Thyroid gland (tissue), 4 donors: ENCODE measurements at regions not wholly inside any gene's neighbourhood (a gene's known extent, or its start where the extent isn't known, plus 50 kb on each side); places are given as distances from the start of the nearest gene placed in this dataset.
A peak's percentile ranks its signal among the peaks of the same experiment; 100 is the strongest.
"Not testable (repeated sequence)": the region's sequence is repeated elsewhere in the genome, so short reads cannot be mapped to it uniquely, and the experiment has no call there.

ENCODE experiments used
- DNase-seq, 2 donors: peaks; one replicate each; pipeline ENCODE4 v3.0.0-alpha.2; 2019
- H3K27ac ChIP-seq, 3 donors: fragments of 200-600 bp; sonication (generic); 1 replicate in 2 of 3; 2 replicates in 1 of 3; pipeline ENCODE4 v1.5.1; 2016 to 2019; ENCODE audit warnings: mild to moderate bottlenecking in 1 of 3, moderate library complexity in 1 of 3
- H3K27me3 ChIP-seq: fragments of 200-600 bp; sonication (generic); one replicate; pipeline ENCODE4 v1.5.1; 2019
- H3K36me3 ChIP-seq, 2 donors: fragments of 200-600 bp; sonication (generic); one replicate each; pipeline ENCODE4 v1.5.1; 2016 to 2019
- H3K4me1 ChIP-seq, 2 donors: fragments of 200-600 bp; sonication (generic); one replicate each; pipeline ENCODE4 v1.5.1; 2017 to 2019
- H3K4me3 ChIP-seq, 3 donors: fragments of 200-600 bp; sonication (generic); replicated peaks in 1 of 3; 1 replicate in 2 of 3; 2 replicates in 1 of 3; pipeline ENCODE4 v1.5.1; 2016; ENCODE audit warnings: mild to moderate bottlenecking in 1 of 3
- H3K9me3 ChIP-seq: fragments of 200-600 bp; sonication (generic); one replicate; pipeline ENCODE4 v1.5.1; 2017
- POLR2A ChIP-seq, 2 donors: fragments of 450-650 bp; IDR thresholded peaks; one replicate each; pipeline ENCODE4 v1.6.1; 2017; ENCODE audit warnings: antibody characterized with exemption in 2 of 2, mild to moderate bottlenecking in 2 of 2, moderate library complexity in 1 of 2
- WGBS, 2 donors: methylation state at CpG; one replicate each; pipeline ENCODE4 v1.1.5; 2017; 5-methylcytosine and 5-hydroxymethylcytosine counted together
- intact Hi-C: fragments of 100-400 bp; cut with DNase I; formaldehyde crosslinking; loops from one replicate; pipeline ENCODE4 v1.15.1; 2023
- TF ChIP-seq, protein P1 (sequence below), 6 experiments: fragments of 200-600 bp in 3 of 6; fragments of 450-650 bp in 3 of 6; sonication (generic) in 3 of 6; IDR thresholded peaks; one replicate each; pipeline ENCODE4 v1.5.1; 2016 to 2019; ENCODE audit warnings: antibody characterized with exemption in 6 of 6, mild to moderate bottlenecking in 2 of 6, inconsistent platforms in 1 of 6, moderate library complexity in 1 of 6

DNA sequence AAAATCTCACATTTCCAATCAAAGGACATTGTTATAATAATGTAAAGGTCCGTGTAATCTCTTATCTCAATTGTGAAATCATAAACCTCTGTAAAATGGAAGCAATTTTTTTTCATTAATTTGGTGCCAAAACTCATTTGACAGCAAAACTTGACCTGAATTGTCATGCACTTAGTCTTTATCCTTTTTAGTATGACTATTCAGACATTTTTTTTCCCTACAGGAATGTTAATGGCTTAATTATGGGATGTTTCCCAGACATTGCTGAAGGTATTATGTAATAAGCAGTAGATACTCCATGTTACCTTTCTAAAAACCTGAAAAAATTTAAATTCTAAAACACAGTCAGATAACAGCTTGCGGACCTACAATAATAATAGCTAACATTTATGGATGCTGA lies 228.9 kb downstream of the LHFPL1 start:
- 82 to 87% methylated on average over 2 of the region's 2 CpGs for WGBS, 2 donors

DNA sequence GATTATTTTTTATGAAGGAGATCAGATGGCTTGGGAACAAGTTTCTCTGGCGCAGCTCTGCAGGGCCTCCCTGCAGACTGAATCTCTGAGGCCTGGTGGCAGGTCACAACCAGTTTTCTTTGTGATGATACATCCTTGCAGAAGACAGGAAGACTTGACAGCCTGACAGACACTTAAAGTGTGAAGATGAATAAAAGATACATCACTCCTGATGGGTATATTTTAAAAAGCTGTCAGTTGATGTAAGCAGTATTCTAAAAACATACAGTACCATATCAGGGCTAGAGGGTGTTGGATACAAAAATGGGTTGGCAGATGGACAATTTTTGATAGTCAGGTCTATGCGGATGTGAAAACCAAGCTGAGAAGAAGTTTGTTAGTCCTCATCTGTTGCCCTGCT lies 239.5 kb downstream of the LHFPL1 start:
- no peaks in the 10 kb centered on the region for H3K4me1 ChIP-seq
- intact Hi-C loops, result no loop called here
- 86 to 93% methylated on average over 2 of the region's 2 CpGs for WGBS, 2 donors
- no peaks in the 10 kb centered on the region for H3K36me3 ChIP-seq
- H3K9me3 ChIP-seq, result no peaks in the 10 kb centered on the region
- no peak overlapping the region for H3K4me3 ChIP-seq
- TF ChIP-seq POLR2A (IDR thresholded peaks at IDR 0.05), result no peak
- TF ChIP-seq, protein P1, sequence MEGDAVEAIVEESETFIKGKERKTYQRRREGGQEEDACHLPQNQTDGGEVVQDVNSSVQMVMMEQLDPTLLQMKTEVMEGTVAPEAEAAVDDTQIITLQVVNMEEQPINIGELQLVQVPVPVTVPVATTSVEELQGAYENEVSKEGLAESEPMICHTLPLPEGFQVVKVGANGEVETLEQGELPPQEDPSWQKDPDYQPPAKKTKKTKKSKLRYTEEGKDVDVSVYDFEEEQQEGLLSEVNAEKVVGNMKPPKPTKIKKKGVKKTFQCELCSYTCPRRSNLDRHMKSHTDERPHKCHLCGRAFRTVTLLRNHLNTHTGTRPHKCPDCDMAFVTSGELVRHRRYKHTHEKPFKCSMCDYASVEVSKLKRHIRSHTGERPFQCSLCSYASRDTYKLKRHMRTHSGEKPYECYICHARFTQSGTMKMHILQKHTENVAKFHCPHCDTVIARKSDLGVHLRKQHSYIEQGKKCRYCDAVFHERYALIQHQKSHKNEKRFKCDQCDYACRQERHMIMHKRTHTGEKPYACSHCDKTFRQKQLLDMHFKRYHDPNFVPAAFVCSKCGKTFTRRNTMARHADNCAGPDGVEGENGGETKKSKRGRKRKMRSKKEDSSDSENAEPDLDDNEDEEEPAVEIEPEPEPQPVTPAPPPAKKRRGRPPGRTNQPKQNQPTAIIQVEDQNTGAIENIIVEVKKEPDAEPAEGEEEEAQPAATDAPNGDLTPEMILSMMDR (IDR thresholded peaks at IDR 0.05), result no peak
- H3K27ac ChIP-seq, result no peak overlapping the region
- no peaks in the 10 kb centered on the region for H3K27me3 ChIP-seq
- DNase-seq, result no peak

More for the DNA sequence above, 228.9 kb downstream of the LHFPL1 start:
- Histone ChIP-seq H3K27me3 (no peaks in the 10 kb centered on the region), H3K9me3 (no peaks in the 10 kb centered on the region), H3K27ac (no peak overlapping the region), H3K4me1 (no peaks in the 10 kb centered on the region), H3K36me3 (no peaks in the 10 kb centered on the region), H3K4me3 (no peak overlapping the region)
- DNase-seq, result no peak
- intact Hi-C loops, result no loop called here
- TF ChIP-seq POLR2A (IDR thresholded peaks at IDR 0.05), result no peak
- TF ChIP-seq, protein P1 (IDR thresholded peaks at IDR 0.05), result no peak

DNA sequence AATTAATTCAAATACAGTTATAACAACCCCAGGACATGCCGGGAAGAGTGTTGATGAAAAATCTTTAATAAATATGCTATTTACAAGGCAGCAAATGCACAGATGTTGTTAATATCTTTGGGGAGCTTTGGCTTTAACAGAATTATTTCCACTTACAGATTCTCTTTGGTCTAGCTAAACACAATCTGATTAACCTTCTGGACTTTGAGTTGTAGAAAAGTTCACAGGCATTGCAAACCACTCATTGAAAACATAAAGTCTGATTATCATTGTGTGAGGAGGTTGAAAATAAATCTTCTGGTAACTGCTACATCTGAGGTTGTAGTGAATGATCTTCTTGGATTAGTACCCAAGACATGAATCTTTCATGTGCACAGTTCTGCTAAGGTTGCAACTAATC lies 255.6 kb downstream of the LHFPL1 start:
- no peak for TF ChIP-seq POLR2A (IDR thresholded peaks at IDR 0.05)
- TF ChIP-seq, protein P1 (IDR thresholded peaks at IDR 0.05), result no peak
- WGBS, 2 donors, result 100% methylated on average over 1 of the region's 1 CpG
- Histone ChIP-seq H3K4me3 (no peak overlapping the region), H3K4me1 (no peaks in the 10 kb centered on the region), H3K36me3 (no peaks in the 10 kb centered on the region), H3K27me3 (no peaks in the 10 kb centered on the region), H3K27ac (no peak overlapping the region), H3K9me3 (no peaks in the 10 kb centered on the region)
- DNase-seq, result no peak
- intact Hi-C loops, result no loop called here

DNA sequence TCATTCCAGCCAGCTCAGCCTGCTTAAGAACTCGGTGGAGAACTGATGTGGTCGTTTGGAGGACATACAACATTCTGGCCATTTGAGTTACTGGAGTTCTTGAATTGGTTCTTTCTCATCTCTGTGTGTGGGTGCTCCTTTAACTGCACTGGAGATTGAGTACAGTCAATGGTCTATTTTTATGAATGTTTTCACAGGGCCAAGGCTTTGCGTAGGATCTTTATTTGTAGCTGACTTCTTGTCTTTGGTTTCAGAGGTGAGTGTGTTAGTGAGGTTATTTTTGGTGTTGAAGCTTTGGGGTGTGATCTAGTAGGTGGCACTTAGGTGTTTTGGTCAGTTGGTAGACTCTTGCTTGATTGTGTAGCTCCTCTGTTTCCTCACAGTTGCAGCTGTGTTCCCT lies 288.4 kb downstream of the LHFPL1 start:
- Histone ChIP-seq H3K27me3 (no peaks in the 10 kb centered on the region), H3K9me3 (no peaks in the 10 kb centered on the region), H3K4me1 (no peaks in the 10 kb centered on the region), H3K27ac (no peak overlapping the region), H3K4me3 (no peak overlapping the region), H3K36me3 (no peaks in the 10 kb centered on the region)
- no peak for DNase-seq
- intact Hi-C loops, result no loop called here
- 77 to 80% methylated on average over 3 of the region's 3 CpGs for WGBS, 2 donors
- TF ChIP-seq, protein P1 (IDR thresholded peaks at IDR 0.05), result no peak
- TF ChIP-seq POLR2A (IDR thresholded peaks at IDR 0.05), result no peak

DNA sequence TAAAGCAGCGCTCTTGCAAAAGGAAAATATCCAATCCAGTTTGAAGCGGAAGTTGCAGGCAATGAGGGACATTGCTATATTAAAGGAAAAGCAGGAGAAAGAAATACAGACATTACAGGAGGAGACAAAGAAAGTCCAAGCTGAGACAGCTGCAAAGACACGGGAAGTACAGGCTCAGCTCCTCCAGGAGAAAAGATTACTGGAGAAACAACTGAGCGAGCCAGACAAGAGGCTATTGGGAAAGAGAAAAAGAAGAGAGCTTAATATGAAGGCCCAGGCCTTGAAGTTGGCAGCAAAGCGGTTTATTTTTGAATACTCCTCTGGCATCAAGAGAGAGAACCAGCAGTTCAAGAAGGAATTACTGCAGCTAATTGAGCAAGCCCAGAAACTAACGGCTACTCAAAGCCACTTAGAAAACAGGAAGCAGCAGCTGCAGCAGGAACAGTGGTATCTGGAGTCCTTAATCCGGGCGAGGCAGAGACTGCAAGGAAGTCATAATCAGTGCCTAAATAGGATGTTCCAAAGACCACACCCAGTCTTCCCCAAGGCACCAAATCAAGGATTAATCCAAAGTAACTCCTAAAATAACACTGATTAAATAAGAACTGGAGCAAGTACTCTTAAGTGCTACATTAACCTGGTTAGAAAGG lies 298.0 kb downstream of the LHFPL1 start:
- H3K27me3 ChIP-seq, H3K27ac ChIP-seq, intact Hi-C loops, H3K4me1 ChIP-seq, H3K4me3 ChIP-seq, H3K9me3 ChIP-seq, H3K36me3 ChIP-seq: not testable (repeated sequence)
- whole genome bisulfite sequencing, 2 donors, result 32 to 34% methylated on average over 6 to 8 of the region's 8 CpGs
- DNase-seq, result peak; percentile 2 to 3
